Keratinocyte (primary cell): ENCODE measurements at regions not wholly inside any gene's neighbourhood (a gene's known extent, or its start where the extent isn't known, plus 50 kb on each side); places are given as distances from the start of the nearest gene placed in this dataset.

Experiments
- DNase-seq: peaks from one replicate; pipeline ENCODE4 v3.0.0-alpha.2; 2011; ENCODE audit warnings: low read depth, missing footprints, low spot score
- FAIRE-seq: peaks from 2 replicates; lab custom pipeline; 2011; peaks lifted over from hg19 to GRCh38; lab: Jason Lieb, UNC
- H2AFZ ChIP-seq: 2 replicates; pipeline ENCODE4 v1.6.0; 2012; ENCODE audit warnings: low read length, control low read depth, inconsistent platforms; ENCODE audit not compliant: control insufficient read depth
- H3K27ac ChIP-seq: 2 replicates; pipeline ENCODE4 v1.5.1; 2011; ENCODE audit warnings: low read length; ENCODE audit not compliant: control insufficient read depth, insufficient read depth
- H3K27me3 ChIP-seq: 3 replicates; pipeline ENCODE4 v1.6.0; 2011; ENCODE audit warnings: low read length; ENCODE audit not compliant: control insufficient read depth, insufficient read depth; ENCODE audit errors: extremely low read depth
- H3K36me3 ChIP-seq, 2 experiments: 2 replicates in 1 of 2; 3 replicates in 1 of 2; pipeline ENCODE4 v1.5.1; 2011; ENCODE audit warnings: low read length in 2 of 2, mild to moderate bottlenecking in 1 of 2; ENCODE audit not compliant: control insufficient read depth in 2 of 2, insufficient read depth in 2 of 2; ENCODE audit errors: extremely low read depth in 1 of 2
- H3K4me1 ChIP-seq: 3 replicates; pipeline ENCODE4 v1.5.1; 2011; ENCODE audit warnings: low read length; ENCODE audit not compliant: control insufficient read depth, insufficient read depth; ENCODE audit errors: extremely low read depth
- H3K4me2 ChIP-seq: 3 replicates; pipeline ENCODE4 v1.6.0; 2011; ENCODE audit warnings: low read depth, low read length; ENCODE audit not compliant: control insufficient read depth, insufficient read depth; ENCODE audit errors: extremely low read depth
- H3K4me3 ChIP-seq, 3 experiments: fragments of 200-600 bp in 1 of 3; sonication (generic) in 1 of 3; 2 replicates in 2 of 3; 3 replicates in 1 of 3; pipeline ENCODE4 v1.5.1; 2011 to 2016; ENCODE audit warnings: low read length in 3 of 3, mild to moderate bottlenecking in 3 of 3, control low read depth in 2 of 3, inconsistent platforms in 1 of 3, low read depth in 1 of 3, mixed read lengths in 1 of 3, mixed run types in 1 of 3, moderate library complexity in 1 of 3; ENCODE audit not compliant: control insufficient read depth in 2 of 3, insufficient read depth in 2 of 3; ENCODE audit errors: extremely low read depth in 1 of 3
- H3K79me2 ChIP-seq: 2 replicates; pipeline ENCODE4 v1.6.0; 2012; ENCODE audit warnings: low read length; ENCODE audit not compliant: control insufficient read depth, insufficient read depth
- H3K9ac ChIP-seq: 3 replicates; pipeline ENCODE4 v1.6.0; 2011; ENCODE audit warnings: low read length; ENCODE audit not compliant: control insufficient read depth, insufficient read depth; ENCODE audit errors: extremely low read depth
- H3K9me1 ChIP-seq: 3 replicates; pipeline ENCODE4 v1.6.0; 2011; ENCODE audit warnings: low read length; ENCODE audit not compliant: control insufficient read depth, insufficient read depth; ENCODE audit errors: extremely low read depth
- H3K9me3 ChIP-seq: 2 replicates; pipeline ENCODE4 v1.5.1; 2012; ENCODE audit warnings: low read depth, low read length; ENCODE audit not compliant: control insufficient read depth
- H4K20me1 ChIP-seq: 3 replicates; pipeline ENCODE4 v1.6.0; 2011; ENCODE audit warnings: low read length; ENCODE audit not compliant: control insufficient read depth, insufficient read depth; ENCODE audit errors: extremely low read depth
- EZH2 ChIP-seq: IDR thresholded peaks from one replicate; pipeline ENCODE4 v1.6.1; 2012; ENCODE audit warnings: inconsistent platforms, mild to moderate bottlenecking, low read length, moderate library complexity
- dilution Hi-C: fragments of 300-500 bp; cut with MboI; formaldehyde crosslinking; loops from one replicate; pipeline ENCODE4 v1.7.0; 2020; ENCODE audit warnings: low sequenced_read_pairs; ENCODE audit not compliant: extremely low pct_ligation_motif_present
- TF ChIP-seq, protein P1 (sequence below), 3 experiments: IDR thresholded peaks in 1 of 3; conservative IDR thresholded peaks in 1 of 3; optimal IDR thresholded peaks in 1 of 3; 2 replicates in 2 of 3; 3 replicates in 1 of 3; pipeline versions ENCODE3 to v1.5.1; 2011; ENCODE audit warnings: low read length in 3 of 3, mild to moderate bottlenecking in 3 of 3, moderate library complexity in 2 of 3, control low read depth in 1 of 3, inconsistent platforms in 1 of 3; ENCODE audit not compliant: insufficient read depth in 2 of 3; ENCODE audit errors: extremely low read depth in 1 of 3

GRCh38 chr14:66288511-66288910 lies 197.7 kb upstream of the CCDC196 start:
- H3K9ac ChIP-seq, result no peak overlapping the region
- TF ChIP-seq, protein P1, sequence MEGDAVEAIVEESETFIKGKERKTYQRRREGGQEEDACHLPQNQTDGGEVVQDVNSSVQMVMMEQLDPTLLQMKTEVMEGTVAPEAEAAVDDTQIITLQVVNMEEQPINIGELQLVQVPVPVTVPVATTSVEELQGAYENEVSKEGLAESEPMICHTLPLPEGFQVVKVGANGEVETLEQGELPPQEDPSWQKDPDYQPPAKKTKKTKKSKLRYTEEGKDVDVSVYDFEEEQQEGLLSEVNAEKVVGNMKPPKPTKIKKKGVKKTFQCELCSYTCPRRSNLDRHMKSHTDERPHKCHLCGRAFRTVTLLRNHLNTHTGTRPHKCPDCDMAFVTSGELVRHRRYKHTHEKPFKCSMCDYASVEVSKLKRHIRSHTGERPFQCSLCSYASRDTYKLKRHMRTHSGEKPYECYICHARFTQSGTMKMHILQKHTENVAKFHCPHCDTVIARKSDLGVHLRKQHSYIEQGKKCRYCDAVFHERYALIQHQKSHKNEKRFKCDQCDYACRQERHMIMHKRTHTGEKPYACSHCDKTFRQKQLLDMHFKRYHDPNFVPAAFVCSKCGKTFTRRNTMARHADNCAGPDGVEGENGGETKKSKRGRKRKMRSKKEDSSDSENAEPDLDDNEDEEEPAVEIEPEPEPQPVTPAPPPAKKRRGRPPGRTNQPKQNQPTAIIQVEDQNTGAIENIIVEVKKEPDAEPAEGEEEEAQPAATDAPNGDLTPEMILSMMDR (optimal IDR thresholded peaks at IDR 0.05 in 1 of 3, IDR thresholded peaks at IDR 0.05 in 1 of 3, conservative IDR thresholded peaks at IDR 0.05 in 1 of 3; ENCODE audit: extremely low read depth in 1 of 3, insufficient read depth in 2 of 3, low read length in 3 of 3), result no peak
- no peak for TF ChIP-seq EZH2
- H3K4me1 ChIP-seq, result no peaks in the 10 kb centered on the region
- H3K27ac ChIP-seq, result no peak overlapping the region
- FAIRE-seq (no peak), DNase-seq (no peak)
- H3K27me3 ChIP-seq, result no peaks in the 10 kb centered on the region
- H3K9me3 ChIP-seq, result no peaks in the 10 kb centered on the region
- H3K4me3 ChIP-seq, result no peak overlapping the region
- H2AFZ ChIP-seq, result no peak overlapping the region
- no peak overlapping the region for H3K4me2 ChIP-seq
- no peaks in the 10 kb centered on the region for H3K79me2 ChIP-seq
- H4K20me1 ChIP-seq, result no peaks in the 10 kb centered on the region
- no peaks in the 10 kb centered on the region for H3K36me3 ChIP-seq
- dilution Hi-C loops, result no loop called here
- no peaks in the 10 kb centered on the region for H3K9me1 ChIP-seq

GRCh38 chr14:66291756-66292155 lies 194.4 kb upstream of the CCDC196 start:
- Histone ChIP-seq H4K20me1 (no peaks in the 10 kb centered on the region), H3K4me1 (no peaks in the 10 kb centered on the region), H3K27ac (no peak overlapping the region), H3K4me3 (no peak overlapping the region), H3K79me2 (no peaks in the 10 kb centered on the region), H3K4me2 (no peak overlapping the region), H3K36me3 (no peaks in the 10 kb centered on the region), H3K9ac (no peak overlapping the region), H3K9me1 (no peaks in the 10 kb centered on the region), H2AFZ (no peak overlapping the region), H3K9me3 (no peaks in the 10 kb centered on the region), H3K27me3 (no peaks in the 10 kb centered on the region)
- no peak for DNase-seq
- TF ChIP-seq, protein P1 (optimal IDR thresholded peaks at IDR 0.05 in 1 of 3, IDR thresholded peaks at IDR 0.05 in 1 of 3, conservative IDR thresholded peaks at IDR 0.05 in 1 of 3; ENCODE audit: extremely low read depth in 1 of 3, insufficient read depth in 2 of 3, low read length in 3 of 3), result no peak
- TF ChIP-seq EZH2, result no peak
- dilution Hi-C loops, result no loop called here
- no peak for FAIRE-seq
